Transverse colon (tissue), 4 donors: ENCODE measurements at regions not wholly inside any gene's neighbourhood (a gene's known extent, or its start where the extent isn't known, plus 50 kb on each side); places are given as distances from the start of the nearest gene placed in this dataset.
"Not testable (repeated sequence)": the region's sequence is repeated elsewhere in the genome, so short reads cannot be mapped to it uniquely, and the experiment has no call there.

Experiments used
- DNase-seq: peaks from one replicate; pipeline ENCODE4 v3.0.0-alpha.2; 2019
- H3K27ac ChIP-seq, 4 donors: fragments of 200-600 bp; sonication (generic); 2 replicates each; pipeline ENCODE4 v1.5.1; 2016 to 2018; ENCODE audit warnings: inconsistent platforms in 4 of 4
- H3K27me3 ChIP-seq: fragments of 200-600 bp; sonication (generic); 2 replicates; pipeline ENCODE4 v1.5.1; 2017; ENCODE audit warnings: inconsistent platforms
- H3K36me3 ChIP-seq, 4 donors: fragments of 200-600 bp; sonication (generic); 2 replicates each; pipeline ENCODE4 v1.5.1; 2017 to 2019; ENCODE audit warnings: inconsistent platforms in 4 of 4
- H3K4me1 ChIP-seq, 4 donors: fragments of 200-600 bp; sonication (generic); 2 replicates each; pipeline ENCODE4 v1.5.1; 2017 to 2020; ENCODE audit warnings: inconsistent platforms in 4 of 4
- H3K4me3 ChIP-seq, 4 donors: fragments of 200-600 bp; sonication (generic); 1 replicate in 1 of 4; 2 replicates in 3 of 4; pipeline versions ENCODE4 v1.5.1 to v1.6.1; 2017 to 2019; ENCODE audit warnings: inconsistent platforms in 4 of 4
- H3K9me3 ChIP-seq, 2 donors: fragments of 200-600 bp; sonication (generic); 2 replicates each; pipeline ENCODE4 v1.5.1; 2017 to 2019; ENCODE audit warnings: inconsistent platforms in 2 of 2
- CTCF ChIP-seq, 5 experiments: fragments of 200-600 bp in 3 of 5; fragments of 450-650 bp in 2 of 5; sonication (generic) in 3 of 5; IDR thresholded peaks; 1 replicate in 2 of 5; 2 replicates in 3 of 5; pipeline ENCODE4 v1.5.1; 2016 to 2017; ENCODE audit warnings: antibody characterized with exemption in 5 of 5, inconsistent platforms in 3 of 5, mild to moderate bottlenecking in 2 of 5, moderate library complexity in 1 of 5
- EP300 ChIP-seq: sonication (generic); formaldehyde crosslinking; IDR thresholded peaks from one replicate; pipeline ENCODE4 v1.6.1; 2017; ENCODE audit warnings: antibody characterized with exemption, low read depth
- POLR2A ChIP-seq: fragments of 450-650 bp; IDR thresholded peaks from one replicate; pipeline ENCODE4 v1.6.1; 2016; ENCODE audit warnings: antibody characterized with exemption, mild to moderate bottlenecking, moderate library complexity
- POLR2AphosphoS5 ChIP-seq, 3 donors: sonication (generic); formaldehyde crosslinking; IDR thresholded peaks; one replicate each; pipeline ENCODE4 v1.6.1; 2016; ENCODE audit warnings: antibody characterized with exemption in 3 of 3
- whole genome bisulfite sequencing, 2 donors: methylation state at CpG; one replicate each; pipeline ENCODE4 v1.1.5; 2018; ENCODE audit warnings: low coverage in 1 of 2; 5-methylcytosine and 5-hydroxymethylcytosine counted together
- in situ Hi-C, 4 donors: fragments of 200-750 bp; cut with MboI; loops; one replicate each; pipeline versions ENCODE4 v1.15.0 to v1.15.1; 2017; ENCODE audit warnings: low sequenced_read_pairs in 3 of 4, low pct_ligation_motif_present in 1 of 4, low pct_unique_long_range_greater_than_20kb in 1 of 4
- intact Hi-C: fragments of 100-400 bp; cut with DNase I; formaldehyde crosslinking; loops from one replicate; pipeline ENCODE4 v1.15.1; 2023; ENCODE audit warnings: low total_unique reads

GRCh38 chr13:23965346-23965745, 68.0 kb upstream of the C1QTNF9B start:
- WGBS, 2 donors: 69 to 93% methylated on average over 3 to 5 of the region's 5 CpGs
- Histone ChIP-seq H3K27ac (no peak overlapping the region), H3K36me3 (no peaks in the 10 kb centered on the region), H3K9me3 (no peaks in the 10 kb centered on the region), H3K4me3 (no peak overlapping the region), H3K27me3 (no peaks in the 10 kb centered on the region), H3K4me1 (peaks cover 0 to 42% (median 7%) of the 10 kb centered on the region in 4 donors)
- DNase-seq: no peak
- intact Hi-C loops: no loop called here
- TF ChIP-seq EP300 (no peak), POLR2A (no peak), POLR2AphosphoS5 (IDR thresholded peaks at IDR 0.05) (no peak), CTCF (IDR thresholded peaks at IDR 0.05) (no peak)
- in situ Hi-C loops: no loop called here

- no peaks in the 10 kb centered on the region for H3K36me3 ChIP-seq
- WGBS, 2 donors: 52 to 61% methylated on average over 4 to 6 of the region's 6 CpGs
- H3K27ac ChIP-seq: peak overlapping the region; percentile 40 to 73 (median 58)
- intact Hi-C loops: no loop called here
- no peaks in the 10 kb centered on the region for H3K9me3 ChIP-seq
- TF ChIP-seq EP300 (no peak), POLR2AphosphoS5 (IDR thresholded peaks at IDR 0.05) (no peak), POLR2A (no peak), CTCF (IDR thresholded peaks at IDR 0.05) (no peak)
- no peak for DNase-seq
- in situ Hi-C loops: no loop called here
- H3K4me1 ChIP-seq: peaks cover 0 to 42% (median 7%) of the 10 kb centered on the region in 4 donors
- H3K27me3 ChIP-seq: no peaks in the 10 kb centered on the region
- peak overlapping the region in 2 of 4 donors; percentile 7 to 40 for H3K4me3 ChIP-seq
These were observed 69.0 kb upstream of the C1QTNF9B start for GRCh38 chr13:23966221-23966690.

- DNase-seq: no peak
- WGBS, 2 donors: 16 to 38% methylated on average over 6 to 11 of the region's 11 CpGs
- TF ChIP-seq POLR2AphosphoS5 (IDR thresholded peaks at IDR 0.05) (no peak), POLR2A (no peak)
- Histone ChIP-seq H3K36me3 (no peaks in the 10 kb centered on the region), H3K27me3 (no peaks in the 10 kb centered on the region), H3K4me3 (peak overlapping the region in 3 of 4 donors; percentile 7 to 40 (median 13)), H3K4me1 (peaks cover 0 to 42% (median 7%) of the 10 kb centered on the region in 4 donors), H3K27ac (peak overlapping the region; percentile 40 to 73 (median 58)), H3K9me3 (no peaks in the 10 kb centered on the region)
- in situ Hi-C loops: no loop called here
- intact Hi-C loops: no loop called here
These were observed 69.7 kb upstream of the C1QTNF9B start for GRCh38 chr13:23966691-23967615.

- H3K36me3 ChIP-seq, H3K9me3 ChIP-seq, H3K27me3 ChIP-seq, H3K4me3 ChIP-seq, H3K27ac ChIP-seq, in situ Hi-C loops, intact Hi-C loops, DNase-seq: not testable (repeated sequence)
- WGBS, 2 donors: 93 to 94% methylated on average over 3 of the region's 3 CpGs
- H3K4me1 ChIP-seq: peaks cover 0 to 42% (median 7%) of the 10 kb centered on the region in 4 donors
These were observed 70.5 kb upstream of the C1QTNF9B start for GRCh38 chr13:23967792-23968191.

GRCh38 chr13:23969647-23970046, 72.3 kb upstream of the C1QTNF9B start:
- TF ChIP-seq POLR2AphosphoS5 (IDR thresholded peaks at IDR 0.05) (no peak), EP300 (no peak), CTCF (IDR thresholded peaks at IDR 0.05) (no peak)
- DNase-seq: no peak
- H3K4me3 ChIP-seq: no peak overlapping the region
- no peaks in the 10 kb centered on the region for H3K9me3 ChIP-seq
- intact Hi-C loops: no loop called here
- peaks cover 0 to 24% (median 7%) of the 10 kb centered on the region in 4 donors for H3K4me1 ChIP-seq
- in situ Hi-C loops: no loop called here
- WGBS, 2 donors: 42 to 62% methylated on average over 2 to 4 of the region's 4 CpGs
- no peaks in the 10 kb centered on the region for H3K36me3 ChIP-seq
- no peaks in the 10 kb centered on the region for H3K27me3 ChIP-seq
- no peak overlapping the region for H3K27ac ChIP-seq
